AG20443 (cell line): ENCODE measurements at regions not wholly inside any gene's neighbourhood (a gene's known extent, or its start where the extent isn't known, plus 50 kb on each side); places are given as distances from the start of the nearest gene placed in this dataset.
A peak's percentile ranks its signal among the peaks of the same experiment; 100 is the strongest.

Source experiments
- DNase-seq: peaks from one replicate; pipeline ENCODE4 v3.0.0; 2012; ENCODE audit warnings: low spot score, mixed read lengths

DNA sequence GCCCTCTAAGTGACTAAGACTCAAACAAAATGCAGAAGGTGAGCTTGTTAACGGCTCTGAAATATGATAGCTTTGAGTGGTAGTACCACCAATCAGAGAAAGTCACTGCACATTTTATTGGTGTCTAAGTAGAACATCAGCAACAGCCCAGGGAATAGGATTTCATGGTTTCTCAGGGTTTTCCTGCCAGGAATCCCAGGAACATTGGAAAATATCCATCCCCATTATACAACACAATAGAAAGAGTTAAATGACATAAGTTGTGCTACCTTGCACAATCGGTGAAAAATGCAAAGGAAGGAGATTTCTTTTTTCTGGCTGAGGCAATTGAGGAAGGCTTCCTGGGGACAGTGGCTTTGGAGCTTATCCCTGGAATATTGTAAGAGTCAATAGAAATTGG lies 283.1 kb downstream of the HLX start:
- no peak for DNase-seq

GRCh38 chr1:221162939-221163338 lies 283.7 kb downstream of the HLX start:
- no peak for DNase-seq

GRCh38 chr1:221164029-221164428 lies 284.8 kb downstream of the HLX start:
- peak; percentile 19 for DNase-seq

DNA sequence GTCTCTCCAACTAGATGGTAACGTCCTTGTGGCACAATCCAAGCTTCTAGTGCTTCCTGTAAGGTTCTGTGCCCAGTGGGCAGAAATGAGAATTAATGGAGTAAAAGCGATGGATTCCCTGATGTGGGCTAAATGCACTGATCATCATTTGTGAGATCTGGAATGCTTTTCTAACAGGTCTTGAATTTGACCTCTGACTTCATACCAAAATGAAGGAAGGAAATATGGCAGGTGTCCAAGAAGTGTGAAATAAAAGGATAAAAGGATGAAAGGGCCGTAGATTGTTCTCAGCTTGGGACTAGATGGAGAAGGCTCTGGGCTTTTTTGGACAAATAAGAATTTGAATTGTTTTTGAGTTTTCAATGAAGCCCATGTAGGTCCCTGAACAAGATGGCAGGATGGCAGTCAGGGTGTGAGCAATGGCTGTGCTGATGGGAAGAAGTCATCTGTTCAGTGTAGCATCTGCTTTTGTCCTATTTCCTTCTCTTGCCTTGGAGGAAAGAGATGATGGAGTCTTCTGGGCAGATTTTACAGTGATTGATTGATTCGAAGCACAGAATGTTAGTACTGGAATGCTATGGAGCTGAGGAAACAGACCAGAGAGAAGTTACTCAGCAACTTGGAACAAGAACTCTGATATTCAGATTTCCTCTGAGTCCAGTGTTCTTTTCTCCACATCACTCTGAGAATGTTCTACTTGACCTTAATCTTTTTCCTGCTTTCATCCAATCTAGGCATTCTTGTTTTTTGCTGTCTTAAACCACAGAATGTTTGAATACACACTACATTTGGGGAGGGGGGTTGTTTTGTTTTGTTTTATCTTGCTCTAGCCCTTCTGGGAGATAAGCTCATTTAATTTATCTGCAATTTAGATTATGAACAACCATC lies 286.0 kb downstream of the HLX start:
- no peak for DNase-seq

DNA sequence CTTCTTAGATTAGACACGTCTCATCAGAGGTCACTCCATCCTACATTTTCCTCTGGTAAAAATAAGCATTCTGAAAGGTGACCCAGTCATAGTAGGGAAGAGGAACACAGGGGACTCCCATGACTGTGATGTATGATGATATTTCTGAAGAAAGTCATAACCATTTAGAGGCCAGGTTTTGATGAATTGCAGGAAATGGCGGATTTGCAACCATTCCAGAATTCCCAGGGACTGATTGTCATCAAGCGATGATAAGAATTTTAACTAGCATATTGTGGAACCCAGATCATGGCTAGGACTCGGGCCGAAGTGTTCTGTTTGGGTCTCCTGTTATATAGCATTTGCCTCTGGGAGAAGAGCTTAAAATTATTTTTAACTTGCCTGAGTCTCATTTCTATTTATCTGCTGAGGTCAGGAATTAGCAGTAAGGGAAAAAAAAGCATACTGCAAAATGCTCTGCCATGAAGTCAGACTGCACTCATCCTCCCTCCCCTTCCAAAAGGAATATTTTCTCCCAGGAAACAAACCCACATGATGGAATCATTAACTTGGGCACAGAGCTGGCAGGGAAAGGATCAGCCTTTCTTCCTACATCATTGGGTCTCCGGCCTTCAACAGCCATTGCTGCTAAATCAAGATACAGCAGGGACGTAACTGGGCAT lies 286.7 kb downstream of the HLX start:
- no peak for DNase-seq

DNA sequence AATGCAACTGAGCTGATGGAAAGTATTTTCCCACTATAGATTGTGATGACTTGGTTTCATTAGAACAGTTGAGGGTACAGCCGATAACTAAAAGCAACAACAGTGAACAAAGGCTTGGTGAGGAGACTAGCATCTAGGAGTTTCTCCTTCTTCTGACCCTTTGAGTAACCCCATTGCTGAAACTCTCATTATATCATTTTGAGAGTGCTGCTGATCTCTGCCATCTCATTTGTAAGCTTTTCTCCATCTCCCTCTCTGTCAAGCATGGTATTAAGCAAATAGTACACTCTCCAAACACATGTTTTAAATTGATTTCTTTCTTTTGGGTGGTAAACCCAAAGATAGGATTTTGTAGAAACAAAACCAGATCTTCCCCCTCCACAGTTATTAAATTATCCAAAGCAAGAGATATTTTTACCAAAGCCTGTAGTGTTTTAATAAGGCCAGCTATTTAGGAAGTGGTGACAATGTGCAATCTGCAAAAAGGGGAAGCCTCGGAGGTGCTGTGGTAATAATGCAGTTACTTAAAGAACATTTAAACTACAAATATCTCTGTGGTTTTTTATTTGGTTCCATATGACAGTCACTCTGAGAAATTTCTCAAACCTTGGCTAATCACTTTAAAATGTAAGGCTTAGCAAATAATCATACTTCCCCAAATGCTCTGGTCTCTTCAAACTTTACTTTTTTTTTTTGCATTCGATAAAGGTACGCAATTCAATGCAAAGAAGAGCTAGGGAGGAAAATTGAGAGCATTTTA lies 287.5 kb downstream of the HLX start:
- DNase-seq, result no peak

DNA sequence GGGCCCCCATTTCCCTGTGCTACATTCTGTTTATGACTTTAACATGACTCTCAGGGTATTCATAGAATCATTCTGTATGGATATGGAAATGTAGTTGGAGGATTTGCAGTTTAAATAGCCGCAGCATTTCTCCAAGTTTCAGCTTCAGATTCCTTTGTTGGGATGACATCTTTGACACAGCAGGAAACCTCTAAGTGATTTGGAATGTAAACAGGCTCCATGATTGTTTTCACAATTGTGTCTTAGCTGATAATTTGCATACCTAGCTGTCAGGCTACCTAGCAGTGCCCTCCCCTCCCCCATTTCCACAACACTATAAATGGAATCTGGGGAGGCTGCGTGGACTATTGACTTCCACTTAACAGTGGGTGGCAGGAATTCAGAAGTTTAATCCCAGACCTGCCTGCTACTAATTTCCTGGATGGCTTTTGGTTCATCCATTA lies 290.2 kb downstream of the HLX start:
- DNase-seq, result peak; percentile 32

- no peak for DNase-seq
These were observed 290.9 kb downstream of the HLX start for GRCh38 chr1:221170171-221170570.

- DNase-seq, result no peak
These were observed 292.5 kb downstream of the HLX start for GRCh38 chr1:221171768-221172167.

- DNase-seq, result no peak
These were observed 293.6 kb downstream of the HLX start for GRCh38 chr1:221172841-221173240.

DNA sequence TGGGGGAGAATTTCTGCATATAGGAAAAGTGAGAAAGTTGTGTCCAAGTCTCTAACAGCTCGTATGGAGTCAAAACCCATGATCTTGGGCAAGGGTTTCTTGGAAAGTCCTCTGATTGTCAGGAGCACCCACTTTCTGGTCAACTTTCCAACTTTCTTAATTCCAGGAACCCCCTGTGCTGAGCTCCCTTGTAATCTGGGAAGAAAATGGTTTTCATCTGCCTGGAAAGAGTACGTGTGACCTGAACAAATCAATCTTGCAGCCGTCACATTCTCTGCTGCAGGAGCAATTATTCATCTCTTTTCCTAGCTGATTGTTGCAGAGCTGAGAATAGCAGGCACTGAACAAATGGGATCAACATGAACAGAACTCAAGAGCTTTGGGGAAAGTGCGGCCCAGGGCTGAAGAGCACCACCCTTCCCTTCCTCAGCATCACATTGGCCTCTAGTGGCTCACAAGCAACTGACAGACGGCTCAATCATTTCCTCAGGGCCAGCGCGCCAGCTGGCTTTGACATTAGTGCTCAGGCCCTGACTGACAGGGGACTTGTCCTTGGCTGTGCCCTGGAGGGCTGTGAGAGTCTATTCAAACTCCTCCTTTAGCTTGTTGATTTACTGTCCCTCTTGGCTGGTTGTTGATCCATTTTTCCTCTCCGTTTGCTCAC lies 295.2 kb downstream of the HLX start:
- DNase-seq, result no peak

DNA sequence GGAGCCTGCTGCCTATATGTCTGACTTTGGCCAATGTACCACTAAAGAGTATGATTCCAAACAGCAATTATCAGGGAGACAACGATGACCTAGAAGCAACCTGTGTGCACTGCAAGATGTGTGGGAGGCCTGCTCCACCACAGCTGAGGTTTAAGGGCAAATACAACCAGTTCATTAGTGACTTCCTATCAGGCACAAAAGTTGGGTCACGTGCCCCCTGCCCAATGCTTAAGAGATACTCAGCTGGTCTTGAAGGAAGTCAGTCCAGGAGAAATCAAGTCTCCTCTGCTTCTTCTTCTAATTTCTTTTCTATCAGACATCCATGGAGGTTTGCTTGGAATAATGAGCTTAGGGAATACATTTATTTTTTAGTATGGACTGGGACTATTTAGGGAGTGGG lies 296.0 kb downstream of the HLX start:
- DNase-seq, result no peak

DNA sequence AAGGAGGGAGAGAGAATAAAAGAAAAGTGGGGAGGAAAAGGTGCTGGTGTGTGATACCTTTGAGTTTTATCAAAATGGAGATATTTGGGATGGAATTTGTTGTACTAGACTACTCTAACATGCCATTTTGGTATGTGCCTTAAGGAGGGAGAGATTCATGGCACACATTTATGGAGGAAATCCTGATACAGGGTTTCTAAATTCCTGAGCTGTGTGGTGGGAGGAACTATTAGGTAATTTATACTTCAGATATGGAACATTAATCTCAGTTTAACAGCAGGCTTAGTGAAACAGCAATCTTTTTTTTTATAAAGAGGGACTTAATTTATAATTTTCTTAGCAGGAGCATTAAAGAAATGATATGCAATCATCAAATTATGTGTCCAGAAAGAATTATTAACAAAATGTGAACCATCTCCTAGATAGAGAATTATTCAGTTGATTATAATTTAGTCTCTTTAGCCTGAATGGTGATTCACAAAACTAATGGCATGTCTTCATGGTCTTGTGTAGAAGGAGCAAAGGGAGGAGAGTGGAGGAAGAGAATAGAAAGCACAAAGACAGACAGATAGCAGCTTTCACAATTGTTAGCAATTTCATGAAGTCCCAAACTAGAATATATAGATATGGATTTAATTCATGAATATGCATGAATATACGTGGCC lies 301.6 kb downstream of the HLX start:
- no peak for DNase-seq

DNA sequence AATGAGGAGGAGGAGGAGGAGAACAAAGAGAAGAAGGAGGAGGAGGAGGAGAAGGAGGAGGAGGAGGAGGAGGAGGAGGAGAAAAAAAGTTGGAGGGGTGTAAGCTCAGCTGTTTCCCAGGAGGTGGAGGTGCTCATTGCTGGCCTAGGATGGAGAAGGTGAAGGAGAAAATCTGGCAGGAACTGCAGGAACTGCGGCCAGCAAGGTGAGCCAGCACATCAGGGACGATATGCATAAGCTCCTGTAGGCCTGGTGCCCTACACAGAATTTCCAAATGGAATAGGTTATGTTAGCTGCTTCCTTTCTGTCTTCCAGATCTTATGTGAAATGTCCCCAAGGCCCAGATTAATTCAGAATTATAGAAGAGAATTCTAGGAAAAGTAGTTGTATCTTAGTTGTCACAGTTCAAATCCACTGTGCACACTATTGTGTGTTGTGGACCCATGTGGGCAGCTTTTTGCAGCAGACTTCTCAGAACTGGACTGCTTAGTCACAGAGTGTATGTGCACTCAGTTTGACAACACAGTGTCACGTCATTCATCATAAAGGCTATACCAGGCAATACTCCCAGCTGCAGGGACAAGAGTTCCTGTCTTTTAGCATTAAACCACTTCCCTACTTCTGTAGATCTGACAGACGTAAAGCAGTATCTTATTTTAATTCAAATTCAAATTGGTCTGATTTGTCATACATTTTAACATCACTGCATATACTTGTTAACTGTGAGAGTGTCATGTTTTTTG lies 303.7 kb downstream of the HLX start:
- no peak for DNase-seq

GRCh38 chr1:221184131-221184794 lies 305.0 kb downstream of the HLX start:
- no peak for DNase-seq

DNA sequence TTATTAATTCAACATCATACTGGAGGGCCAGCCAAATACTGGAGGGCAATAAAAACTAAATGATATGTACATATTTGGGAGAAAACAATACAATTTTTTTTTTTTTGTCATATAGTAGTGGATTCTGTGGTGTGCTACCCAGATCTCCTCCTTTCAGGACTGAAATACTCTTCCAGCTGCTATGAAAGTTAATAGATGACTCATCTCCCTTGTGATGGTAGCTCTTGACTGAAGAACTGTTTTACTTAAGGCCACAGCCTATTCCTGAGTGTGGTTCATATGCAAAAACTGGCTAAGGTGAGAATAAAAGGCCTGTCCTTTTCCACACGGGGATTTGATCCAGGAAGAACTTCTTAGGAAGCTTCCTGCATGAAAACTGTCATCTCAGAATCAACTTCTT lies 307.9 kb downstream of the HLX start:
- DNase-seq, result no peak

- DNase-seq, result no peak
These were observed 309.2 kb downstream of the HLX start for GRCh38 chr1:221188458-221188857.

DNA sequence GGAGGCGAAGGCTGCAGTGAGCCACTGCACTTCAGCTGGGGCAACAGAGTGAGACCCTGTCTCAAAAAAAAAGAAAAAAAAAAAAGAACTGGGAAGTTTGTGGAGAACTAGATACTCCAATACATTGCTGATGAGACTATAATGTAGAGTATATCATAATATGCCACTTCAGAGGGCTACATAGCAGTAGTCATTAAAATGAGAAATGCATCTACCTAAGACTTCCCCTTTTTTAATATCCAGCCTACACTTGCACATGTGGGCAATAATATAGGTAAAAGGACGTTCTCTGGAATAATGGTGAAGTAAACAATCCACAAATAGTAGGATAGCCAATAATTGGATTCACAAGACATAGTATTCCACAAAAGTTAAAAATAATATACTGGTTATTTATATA lies 311.0 kb downstream of the HLX start:
- DNase-seq, result no peak

DNA sequence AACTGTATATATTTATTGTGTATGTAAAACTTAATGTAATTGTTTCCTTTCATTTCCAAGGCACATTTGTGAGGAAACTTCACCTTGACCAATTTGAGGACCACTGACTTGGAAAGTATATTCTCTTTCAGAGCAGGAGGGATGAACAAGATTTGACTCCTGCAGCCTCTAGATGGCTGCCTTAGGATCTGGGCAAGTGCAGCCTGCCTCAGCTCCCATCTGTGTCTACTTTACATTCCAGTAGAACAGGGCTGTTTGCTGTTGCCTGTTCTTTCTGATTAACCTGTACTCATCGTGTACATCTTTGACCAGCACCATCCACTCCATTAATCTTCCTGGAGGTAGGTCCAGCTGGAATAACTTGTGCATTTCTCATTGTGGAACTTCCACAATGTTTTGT lies 312.8 kb downstream of the HLX start:
- peak; percentile 23 for DNase-seq

DNA sequence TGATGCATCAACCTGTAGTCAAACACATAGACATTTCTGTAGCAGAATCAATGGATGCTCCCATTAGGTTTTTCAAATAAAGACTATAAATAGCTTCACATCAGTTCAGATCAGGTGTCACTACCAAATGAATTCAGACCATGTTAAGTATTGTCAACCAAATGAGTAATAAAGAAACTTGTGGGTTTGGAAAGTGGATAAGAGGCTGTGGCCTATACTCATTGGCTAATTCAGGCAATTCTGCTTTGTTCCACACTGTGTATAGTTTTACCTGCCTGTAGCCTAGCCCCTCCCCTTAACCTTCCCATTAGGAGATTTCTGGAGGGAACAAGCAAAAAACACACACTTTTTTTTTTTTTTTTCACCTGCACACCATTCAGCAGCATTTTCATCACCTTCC lies 321.2 kb downstream of the HLX start:
- DNase-seq, result no peak
